Amniotic stem cell (primary cell): ENCODE measurements at regions not wholly inside any gene's neighbourhood (a gene's known extent, or its start where the extent isn't known, plus 50 kb on each side); places are given as distances from the start of the nearest gene placed in this dataset.

ENCODE experiments used
- DNase-seq: peaks from one replicate; lab custom pipeline; 2025; lab: John Stamatoyannopoulos, UW

- DNase-seq, result peak; percentile 55
Measured at GRCh38 chr5:144072518-144072927, 97.9 kb downstream of the YIPF5 start.

DNA sequence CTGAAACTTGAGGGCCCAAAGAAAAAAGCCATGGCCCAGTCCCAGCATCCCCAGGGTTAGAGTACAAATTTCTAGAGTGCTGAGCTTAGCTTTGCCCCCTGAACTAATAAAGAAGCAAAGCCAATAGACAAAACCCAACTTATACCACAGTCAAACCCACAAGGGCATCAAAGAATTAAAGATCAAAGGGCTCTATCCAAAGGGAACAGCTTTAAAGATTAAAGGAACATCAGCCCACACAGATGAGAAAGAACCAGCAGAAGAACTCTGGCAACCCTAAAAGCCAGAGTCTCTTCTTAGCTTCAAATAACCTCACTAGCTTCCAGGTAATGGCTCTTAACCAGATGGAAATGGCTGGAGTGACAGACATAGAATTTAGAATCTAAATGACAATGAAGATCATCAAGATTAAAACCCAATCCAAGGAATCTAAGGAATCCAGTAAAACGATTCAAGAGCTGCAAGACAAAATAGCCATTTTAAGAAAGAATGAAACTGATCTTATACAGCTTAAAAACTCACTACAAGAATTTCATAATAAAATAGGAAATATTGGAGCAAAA, 93.9 kb downstream of the YIPF5 start:
- no peak for DNase-seq

DNA sequence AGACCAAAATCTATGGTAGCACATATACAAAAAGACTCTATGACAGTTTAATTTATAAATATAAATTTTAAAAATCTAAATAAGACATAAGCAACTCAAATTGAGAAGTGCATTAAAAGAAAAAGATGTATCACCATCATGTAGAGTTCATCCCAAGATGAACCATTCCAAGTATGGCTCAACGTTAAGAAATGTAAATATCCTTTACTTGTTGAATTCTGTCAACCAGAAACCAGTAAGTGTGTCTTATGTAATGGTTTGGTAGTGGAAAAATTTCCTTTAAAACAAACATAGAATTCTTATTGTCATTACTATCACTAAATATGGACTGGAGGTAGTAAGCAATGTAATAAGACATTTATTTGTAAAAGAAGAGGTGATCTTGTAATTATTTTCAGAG, 87.3 kb downstream of the YIPF5 start:
- DNase-seq, result no peak

GRCh38 chr5:144084971-144085370, 85.5 kb downstream of the YIPF5 start:
- DNase-seq, result no peak

- no peak for DNase-seq
Measured at GRCh38 chr5:144085381-144085780, 85.1 kb downstream of the YIPF5 start.

GRCh38 chr5:144086295-144086694, 84.2 kb downstream of the YIPF5 start:
- DNase-seq, result no peak

GRCh38 chr5:144087576-144087975, 82.9 kb downstream of the YIPF5 start:
- no peak for DNase-seq

DNA sequence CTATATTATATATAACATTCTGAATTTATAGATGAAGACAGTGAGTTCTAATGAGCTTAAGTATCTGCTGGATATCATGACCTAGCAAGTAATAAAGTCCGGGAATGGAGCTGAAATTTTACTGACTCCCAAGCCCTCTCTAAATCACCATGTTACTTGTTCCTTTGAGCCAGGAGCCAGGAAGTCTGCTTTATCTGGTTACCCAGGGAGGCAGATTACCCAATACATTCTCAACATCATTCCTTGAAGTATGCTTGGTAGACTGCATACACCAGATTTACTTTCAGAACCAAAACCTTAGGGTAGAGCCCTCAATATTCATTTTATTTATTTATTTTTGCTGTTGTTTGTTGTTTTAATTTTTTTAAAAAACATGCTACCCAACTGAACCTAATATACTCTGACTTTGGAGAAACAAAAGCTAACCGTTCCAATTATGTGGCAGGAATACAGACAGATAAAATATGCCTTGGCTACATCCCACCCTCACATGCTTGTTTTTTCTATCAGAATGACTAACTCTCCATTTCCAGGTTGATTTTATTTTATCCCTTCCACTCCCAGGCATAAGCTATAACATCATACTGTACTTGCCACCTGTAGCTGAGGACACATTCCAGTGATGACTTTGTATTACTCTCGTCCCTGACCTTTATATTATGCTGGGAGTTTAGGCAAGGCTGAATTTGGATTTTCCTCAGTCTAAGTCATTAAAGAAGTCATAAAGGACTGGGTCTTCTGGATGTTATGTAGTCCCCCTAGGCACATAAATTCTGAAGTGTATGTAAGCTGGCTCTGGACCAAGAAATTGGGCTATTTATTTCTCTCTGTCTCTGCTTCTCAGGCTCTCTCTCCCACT, 82.0 kb downstream of the YIPF5 start:
- DNase-seq, result no peak

GRCh38 chr5:144089401-144090021, 80.9 kb downstream of the YIPF5 start:
- DNase-seq, result no peak

DNA sequence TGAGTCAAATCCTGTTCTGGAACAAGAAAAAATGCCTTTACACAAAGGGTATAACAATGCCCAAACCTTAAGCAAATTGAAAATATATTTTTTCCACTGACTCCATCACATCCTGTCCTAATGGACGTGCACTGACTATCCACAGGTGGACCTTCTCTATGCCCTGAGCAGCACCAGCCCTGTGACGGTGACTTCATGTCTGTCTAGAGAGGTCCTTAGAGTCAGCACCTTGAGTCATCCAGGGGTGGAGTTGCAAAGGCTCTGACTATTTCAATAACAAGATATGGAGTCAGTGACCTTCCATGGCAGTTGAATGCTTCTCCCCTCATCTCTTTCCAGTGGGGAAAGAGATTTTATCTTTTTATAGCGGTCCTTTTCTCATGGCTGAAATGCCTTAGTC, 78.0 kb downstream of the YIPF5 start:
- DNase-seq, result no peak

DNA sequence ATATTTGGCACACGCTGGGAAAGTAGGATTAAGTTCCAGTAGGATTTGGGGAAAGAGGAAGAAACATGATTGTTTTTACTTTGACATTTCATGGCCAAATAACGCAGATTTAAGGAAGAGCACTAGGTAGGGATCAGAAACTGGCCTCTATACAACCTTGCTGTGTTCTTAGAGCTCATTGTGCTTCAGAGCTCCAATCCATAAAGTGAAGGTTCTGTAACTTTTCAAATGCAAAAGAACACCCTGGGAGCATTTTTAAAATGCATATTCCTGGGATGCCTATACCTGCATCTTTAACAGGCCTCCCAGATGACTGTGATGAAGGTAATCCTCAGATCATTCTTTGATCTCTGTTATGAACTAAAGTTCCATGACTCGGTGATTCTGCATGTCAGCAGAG, 77.1 kb downstream of the YIPF5 start:
- DNase-seq, result no peak

- DNase-seq, result no peak
Measured at GRCh38 chr5:144093868-144094267, 76.6 kb downstream of the YIPF5 start.

GRCh38 chr5:144100702-144101101, 69.8 kb downstream of the YIPF5 start:
- DNase-seq, result no peak

GRCh38 chr5:144101616-144102015, 68.8 kb downstream of the YIPF5 start:
- no peak for DNase-seq

GRCh38 chr5:144102361-144102760, 68.1 kb downstream of the YIPF5 start:
- DNase-seq, result no peak

DNA sequence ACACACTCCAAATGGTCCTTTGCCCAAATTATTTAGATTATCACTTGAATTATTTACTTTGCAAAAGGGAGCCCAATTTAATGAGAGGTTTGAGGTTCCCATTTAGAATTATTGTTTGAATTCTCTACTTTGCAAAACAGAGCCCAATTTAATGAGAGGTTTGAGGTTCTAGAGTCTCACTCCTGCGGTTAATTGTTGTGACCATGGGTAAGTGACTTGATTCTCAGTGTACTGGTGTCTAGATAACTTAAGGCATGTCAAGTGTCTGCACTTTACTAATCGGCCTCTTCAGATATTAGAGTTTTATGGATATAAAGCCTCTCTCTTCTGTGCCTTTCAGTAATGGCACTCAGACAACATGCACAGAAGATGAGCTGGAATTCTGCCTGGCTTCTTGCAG, 67.5 kb downstream of the YIPF5 start:
- no peak for DNase-seq

- no peak for DNase-seq
Measured at GRCh38 chr5:144103611-144104485, 66.6 kb downstream of the YIPF5 start.

- DNase-seq, result no peak
Measured at GRCh38 chr5:144105371-144105770, 65.1 kb downstream of the YIPF5 start.

GRCh38 chr5:144108131-144108530, 62.3 kb downstream of the YIPF5 start:
- no peak for DNase-seq
